Erythroblast (primary cell): ENCODE measurements at regions not wholly inside any gene's neighbourhood (a gene's known extent, or its start where the extent isn't known, plus 50 kb on each side); places are given as distances from the start of the nearest gene placed in this dataset.
"Not testable (repeated sequence)": the region's sequence is repeated elsewhere in the genome, so short reads cannot be mapped to it uniquely, and the experiment has no call there.

ENCODE experiments used
- DNase-seq, 2 experiments: peaks; one replicate each; lab custom pipeline; 2025; lab: John Stamatoyannopoulos, UW
- GATA1 ChIP-seq: IDR thresholded peaks from 2 replicates; pipeline ENCODE4 v1.6.1; 2011; ENCODE audit warnings: low read depth, mild to moderate bottlenecking, control low read depth, low read length, moderate library complexity
- POLR2A ChIP-seq: IDR thresholded peaks from 2 replicates; pipeline ENCODE4 v1.6.1; 2011; ENCODE audit warnings: mild to moderate bottlenecking, low read length

GRCh38 chr9:71604197-71605063 is 163.9 kb downstream of the CEMIP2 start:
- DNase-seq, result peak; percentile 74 to 83
- TF ChIP-seq POLR2A (no peak), GATA1 (no peak)

- DNase-seq, result no peak
- TF ChIP-seq POLR2A, result no peak
- TF ChIP-seq GATA1, result no peak
These were observed 165.7 kb downstream of the CEMIP2 start for GRCh38 chr9:71602652-71603051.

GRCh38 chr9:71595762-71596161 is 172.6 kb downstream of the CEMIP2 start:
- not testable (repeated sequence) for DNase-seq

- TF ChIP-seq GATA1, result no peak
- no peak for TF ChIP-seq POLR2A
- no peak for DNase-seq
These were observed 173.8 kb downstream of the CEMIP2 start for GRCh38 chr9:71594541-71594940.

- no peak for TF ChIP-seq GATA1
- TF ChIP-seq POLR2A, result no peak
- no peak for DNase-seq
These were observed 175.9 kb downstream of the CEMIP2 start for GRCh38 chr9:71592400-71592799.

GRCh38 chr9:71590362-71590761 is 178.0 kb downstream of the CEMIP2 start:
- TF ChIP-seq POLR2A (no peak), GATA1 (no peak)
- no peak for DNase-seq

- TF ChIP-seq GATA1 (no peak), POLR2A (no peak)
- no peak for DNase-seq
These were observed 178.7 kb downstream of the CEMIP2 start for GRCh38 chr9:71589612-71590011.

GRCh38 chr9:71587576-71588362 is 180.5 kb downstream of the CEMIP2 start:
- TF ChIP-seq GATA1 (no peak), POLR2A (no peak)
- DNase-seq, result no peak

GRCh38 chr9:71583792-71584191 is 184.5 kb downstream of the CEMIP2 start:
- no peak for DNase-seq
- TF ChIP-seq GATA1, result no peak
- no peak for TF ChIP-seq POLR2A

GRCh38 chr9:71582347-71582746 is 186.0 kb downstream of the CEMIP2 start:
- DNase-seq, result no peak
- TF ChIP-seq GATA1 (no peak), POLR2A (no peak)

- no peak for TF ChIP-seq GATA1
- TF ChIP-seq POLR2A, result no peak
- DNase-seq, result no peak
These were observed 187.2 kb downstream of the CEMIP2 start for GRCh38 chr9:71581101-71581500.

GRCh38 chr9:71571186-71571585 is 197.1 kb downstream of the CEMIP2 start:
- TF ChIP-seq POLR2A, result no peak
- TF ChIP-seq GATA1, result no peak
- no peak for DNase-seq

- no peak for DNase-seq
- no peak for TF ChIP-seq POLR2A
- TF ChIP-seq GATA1, result no peak
These were observed 200.4 kb downstream of the CEMIP2 start for GRCh38 chr9:71567890-71568289.

- DNase-seq, result no peak
- TF ChIP-seq POLR2A (no peak), GATA1 (no peak)
These were observed 206.2 kb downstream of the CEMIP2 start for GRCh38 chr9:71562140-71562539.
